ENCODE measurements at regions not wholly inside any gene's neighbourhood (a gene's known extent, or its start where the extent isn't known, plus 50 kb on each side); places are given as distances from the start of the nearest gene placed in this dataset.

- no peak for TF ChIP-seq BCL6B (tag by site-specific recombination; IDR thresholded peaks at IDR 0.05)
- no peak for TF ChIP-seq BCL11A (tag by site-specific recombination; IDR thresholded peaks at IDR 0.05; ENCODE audit: low read depth)
- no peak for TF ChIP-seq SALL2 (tag by site-specific recombination; IDR thresholded peaks at IDR 0.05; ENCODE audit: borderline replicate concordance)
- TF ChIP-seq TSHZ1 (tag by site-specific recombination; IDR thresholded peaks at IDR 0.05; ENCODE audit: borderline replicate concordance), result no peak
- TF ChIP-seq ZBTB7A (tag by site-specific recombination; IDR thresholded peaks at IDR 0.05; ENCODE audit: low read depth), result no peak
- TF ChIP-seq AEBP2 (tag by site-specific recombination; IDR thresholded peaks at IDR 0.05; ENCODE audit: borderline replicate concordance), result no peak
- TF ChIP-seq MZF1 (tag by site-specific recombination; IDR thresholded peaks at IDR 0.05; ENCODE audit: borderline replicate concordance), result no peak
- TF ChIP-seq ZBTB8A (tag by site-specific recombination; IDR thresholded peaks at IDR 0.05), result no peak
- no peak for TF ChIP-seq KLF10 (tag by site-specific recombination; IDR thresholded peaks at IDR 0.05)
- no peak for TF ChIP-seq ZNF174 (tag by site-specific recombination; IDR thresholded peaks at IDR 0.05)
- TF ChIP-seq CTCF (tag by site-specific recombination; IDR thresholded peaks at IDR 0.05), result no peak
- TF ChIP-seq ZNF114 (tag by site-specific recombination; IDR thresholded peaks at IDR 0.05), result no peak
- no peak for TF ChIP-seq REST (tag by site-specific recombination; IDR thresholded peaks at IDR 0.05)
- TF ChIP-seq PATZ1 (tag by site-specific recombination; IDR thresholded peaks at IDR 0.05), result no peak
Observed at GRCh38 chr11:134670961-134671370, 258.9 kb upstream of the B3GAT1 start.

All from HEK293 (cell line).